B cell (primary cell): ENCODE measurements at regions not wholly inside any gene's neighbourhood (a gene's known extent, or its start where the extent isn't known, plus 50 kb on each side); places are given as distances from the start of the nearest gene placed in this dataset.
"Not testable (repeated sequence)": the region's sequence is repeated elsewhere in the genome, so short reads cannot be mapped to it uniquely, and the experiment has no call there.

ENCODE experiments used
- ATAC-seq: fragments of 200-7000 bp; cut with Tn5 transposase; one replicate; pipeline ENCODE4 v1.10.0; 2021; ENCODE audit warnings: low read depth, mild to moderate bottlenecking, moderate number of reproducible peaks, moderate library complexity
- CTCF ChIA-PET: fragments of 350-600 bp; sonication (Branson Sonifier 250); formaldehyde crosslinking; loops from one replicate; lab custom pipeline; 2021; ENCODE audit warnings: antibody characterized with exemption, inconsistent platforms; lab: Charles Lee
- POLR2A ChIA-PET: fragments of 350-600 bp; sonication (Branson Sonifier 250); formaldehyde crosslinking; loops from one replicate; lab custom pipeline; 2021; ENCODE audit warnings: antibody characterized with exemption; lab: Charles Lee
- DNase-seq: peaks from one replicate; pipeline ENCODE4 v3.0.0; 2013
- H2AFZ ChIP-seq: 2 replicates; pipeline ENCODE4 v1.6.1; 2012; ENCODE audit warnings: mild to moderate bottlenecking, low read depth, low read length; ENCODE audit not compliant: insufficient read depth, poor library complexity, severe bottlenecking
- H3K27ac ChIP-seq, 2 donors: 1 replicate in 1 of 2; 2 replicates in 1 of 2; pipeline ENCODE4 v1.5.1; 2012 to 2013; ENCODE audit warnings: low read length in 2 of 2, mild to moderate bottlenecking in 2 of 2, moderate library complexity in 1 of 2
- H3K27me3 ChIP-seq, 4 experiments: fragments of 200-600 bp in 1 of 4; sonication (generic) in 1 of 4; replicated peaks in 1 of 4; 1 replicate in 2 of 4; 2 replicates in 2 of 4; pipeline versions ENCODE4 v1.6.1 to v1.7.0; 2013 to 2016; ENCODE audit warnings: low read length in 3 of 4, mild to moderate bottlenecking in 2 of 4, mixed read lengths in 1 of 4, moderate library complexity in 1 of 4; ENCODE audit not compliant: insufficient read depth in 4 of 4, control insufficient read depth in 3 of 4; ENCODE audit errors: control extremely low read depth in 1 of 4
- H3K36me3 ChIP-seq, 2 experiments: replicated peaks in 1 of 2; 1 replicate in 1 of 2; 2 replicates in 1 of 2; pipeline versions ENCODE4 v1.6.1 to v1.7.1; 2013; ENCODE audit warnings: low read length in 1 of 2; ENCODE audit not compliant: insufficient read depth in 2 of 2, control insufficient read depth in 1 of 2; ENCODE audit errors: control extremely low read depth in 1 of 2, extremely low read depth in 1 of 2
- H3K4me1 ChIP-seq, 2 donors: fragments of 200-600 bp in 1 of 2; sonication (generic) in 1 of 2; 1 replicate in 1 of 2; 2 replicates in 1 of 2; pipeline versions ENCODE4 v1.5.1 to v1.6.1; 2013 to 2017; ENCODE audit warnings: low read length in 2 of 2; ENCODE audit not compliant: control insufficient read depth in 2 of 2, insufficient read depth in 2 of 2
- H3K4me2 ChIP-seq: replicated peaks from 2 replicates; pipeline ENCODE3; 2012; ENCODE audit warnings: mild to moderate bottlenecking, low read depth, low read length; ENCODE audit not compliant: poor library complexity, severe bottlenecking
- H3K4me3 ChIP-seq, 5 experiments: fragments of 200-600 bp in 1 of 5; sonication (generic) in 1 of 5; 1 replicate in 3 of 5; 2 replicates in 2 of 5; pipeline versions ENCODE4 v1.5.1 to v1.7.0; 2011 to 2016; ENCODE audit warnings: low read length in 4 of 5, mild to moderate bottlenecking in 4 of 5, low read depth in 2 of 5, control low read depth in 1 of 5, moderate library complexity in 1 of 5; ENCODE audit not compliant: insufficient read depth in 1 of 5; ENCODE audit errors: control extremely low read depth in 1 of 5, extremely low read depth in 1 of 5
- H3K79me2 ChIP-seq: fragments of 200-600 bp; sonication (generic); one replicate; pipeline ENCODE4 v1.6.0; 2016; ENCODE audit warnings: low read length; ENCODE audit not compliant: control insufficient read depth, insufficient read depth
- H3K9ac ChIP-seq: fragments of 200-600 bp; sonication (generic); 2 replicates; pipeline ENCODE4 v1.6.1; 2017; ENCODE audit warnings: mild to moderate bottlenecking, low read length, moderate library complexity
- H3K9me3 ChIP-seq, 3 donors: one replicate each; pipeline versions ENCODE4 v1.6.1 to v1.7.1; 2013; ENCODE audit warnings: low read length in 2 of 3; ENCODE audit not compliant: control insufficient read depth in 2 of 3, insufficient read depth in 1 of 3; ENCODE audit errors: control extremely low read depth in 1 of 3
- H4K20me1 ChIP-seq: 2 replicates; pipeline ENCODE4 v1.6.0; 2012; ENCODE audit warnings: mild to moderate bottlenecking, low read length; ENCODE audit not compliant: insufficient read depth, control insufficient read depth, poor library complexity, severe bottlenecking
- H3K27ac Mint-ChIP-seq: one replicate; pipeline ENCODE4 v1.8.0; 2021; ENCODE audit warnings: mixed read lengths
- H3K27me3 Mint-ChIP-seq: one replicate; pipeline ENCODE4 v1.8.0; 2021; ENCODE audit warnings: mixed read lengths
- H3K4me1 Mint-ChIP-seq: one replicate; pipeline ENCODE4 v1.8.0; 2021; ENCODE audit warnings: mixed read lengths
- H3K4me3 Mint-ChIP-seq: one replicate; pipeline ENCODE4 v1.8.0; 2021; ENCODE audit warnings: mixed read lengths
- H3K9me3 Mint-ChIP-seq: one replicate; pipeline ENCODE4 v1.8.0; 2022; ENCODE audit warnings: mixed read lengths; ENCODE audit not compliant: insufficient read depth
- EZH2 ChIP-seq: IDR thresholded peaks from 2 replicates; pipeline ENCODE4 v1.6.1; 2012; ENCODE audit warnings: borderline replicate concordance, low read depth, mild to moderate bottlenecking, moderate library complexity, low read length; ENCODE audit not compliant: insufficient read depth, poor library complexity, severe bottlenecking
- WGBS: methylation state at CpG from one replicate; pipeline ENCODE4 v1.1.5; 2013; ENCODE audit warnings: missing lambda C conversion rate; ENCODE audit not compliant: insufficient coverage; 5-methylcytosine and 5-hydroxymethylcytosine counted together
- intact Hi-C: fragments of 100-400 bp; cut with micrococcal nuclease; formaldehyde crosslinking; loops from one replicate; pipeline ENCODE4 v1.10.0; 2022
- TF ChIP-seq, protein P1 (sequence below): fragments of 200-600 bp; IDR thresholded peaks from one replicate; pipeline ENCODE4 v1.8.0; 2022; ENCODE audit warnings: antibody characterized with exemption, mild to moderate bottlenecking

- no peak overlapping the region for H3K27ac ChIP-seq
- H3K79me2 ChIP-seq: peaks cover 9% of the 10 kb centered on the region
- Mint-ChIP-seq H3K4me1 (no peaks in the 10 kb centered on the region), H3K4me3 (no peak overlapping the region), H3K9me3 (peaks cover 2% of the 10 kb centered on the region), H3K27ac (no peak overlapping the region), H3K27me3 (no peaks in the 10 kb centered on the region)
- TF ChIP-seq, protein P1, sequence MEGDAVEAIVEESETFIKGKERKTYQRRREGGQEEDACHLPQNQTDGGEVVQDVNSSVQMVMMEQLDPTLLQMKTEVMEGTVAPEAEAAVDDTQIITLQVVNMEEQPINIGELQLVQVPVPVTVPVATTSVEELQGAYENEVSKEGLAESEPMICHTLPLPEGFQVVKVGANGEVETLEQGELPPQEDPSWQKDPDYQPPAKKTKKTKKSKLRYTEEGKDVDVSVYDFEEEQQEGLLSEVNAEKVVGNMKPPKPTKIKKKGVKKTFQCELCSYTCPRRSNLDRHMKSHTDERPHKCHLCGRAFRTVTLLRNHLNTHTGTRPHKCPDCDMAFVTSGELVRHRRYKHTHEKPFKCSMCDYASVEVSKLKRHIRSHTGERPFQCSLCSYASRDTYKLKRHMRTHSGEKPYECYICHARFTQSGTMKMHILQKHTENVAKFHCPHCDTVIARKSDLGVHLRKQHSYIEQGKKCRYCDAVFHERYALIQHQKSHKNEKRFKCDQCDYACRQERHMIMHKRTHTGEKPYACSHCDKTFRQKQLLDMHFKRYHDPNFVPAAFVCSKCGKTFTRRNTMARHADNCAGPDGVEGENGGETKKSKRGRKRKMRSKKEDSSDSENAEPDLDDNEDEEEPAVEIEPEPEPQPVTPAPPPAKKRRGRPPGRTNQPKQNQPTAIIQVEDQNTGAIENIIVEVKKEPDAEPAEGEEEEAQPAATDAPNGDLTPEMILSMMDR: no peak
- no peak for TF ChIP-seq EZH2
- H2AFZ ChIP-seq: no peak overlapping the region
- no peaks in the 10 kb centered on the region for H3K27me3 ChIP-seq
- no peak overlapping the region for H3K9ac ChIP-seq
- CTCF ChIA-PET: no interaction called here
- no peak for DNase-seq
- no peak for ATAC-seq
- no peak overlapping the region for H3K4me2 ChIP-seq
- intact Hi-C loops: no loop called here
- H3K4me3 ChIP-seq: no peak overlapping the region
- H4K20me1 ChIP-seq: no peaks in the 10 kb centered on the region
- peaks cover 3 to 7% of the 10 kb centered on the region in 2 experiments for H3K36me3 ChIP-seq
- WGBS: 100% methylated on average over 2 of the region's 4 CpGs
- H3K9me3 ChIP-seq: peaks cover 1 to 21% (median 4%) of the 10 kb centered on the region in 3 donors
- no peaks in the 10 kb centered on the region for H3K4me1 ChIP-seq
- POLR2A ChIA-PET: no interaction called here
Observed at GRCh38 chr2:64889803-64890202, 99.4 kb upstream of the SLC1A4 start.

DNA sequence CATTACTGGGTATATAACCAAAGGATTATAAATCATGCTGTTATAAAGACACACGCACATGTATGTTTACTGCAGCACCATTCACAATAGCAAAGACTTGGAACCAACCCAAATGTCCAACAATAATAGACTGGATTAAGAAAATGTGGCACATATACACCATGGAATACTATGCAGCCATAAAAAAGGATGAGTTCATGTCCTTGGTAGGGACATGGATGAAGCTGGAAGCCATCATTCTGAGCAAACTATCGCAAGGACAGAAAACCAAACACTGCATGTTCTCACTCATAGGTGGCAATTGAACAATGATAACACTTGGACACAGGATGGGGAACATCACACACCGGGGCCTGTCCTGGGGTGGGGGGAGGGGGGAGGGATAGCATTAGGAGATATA, 92.6 kb upstream of the SLC1A4 start:
- DNase-seq, POLR2A ChIA-PET, CTCF ChIA-PET, H3K4me2 ChIP-seq, H3K9me3 ChIP-seq, H4K20me1 ChIP-seq, H2AFZ ChIP-seq, H3K4me1 ChIP-seq, H3K27me3 Mint-ChIP-seq, intact Hi-C loops, H3K4me1 Mint-ChIP-seq, H3K27me3 ChIP-seq, H3K9me3 Mint-ChIP-seq, H3K9ac ChIP-seq, H3K4me3 ChIP-seq, H3K79me2 ChIP-seq, H3K4me3 Mint-ChIP-seq, H3K27ac ChIP-seq, H3K27ac Mint-ChIP-seq, H3K36me3 ChIP-seq, ATAC-seq: not testable (repeated sequence)
- WGBS: no CpG with 5 or more reads among the region's 3 CpGs
